ENCODE measurements at regions not wholly inside any gene's neighbourhood (a gene's known extent, or its start where the extent isn't known, plus 50 kb on each side); places are given as distances from the start of the nearest gene placed in this dataset.

DNA sequence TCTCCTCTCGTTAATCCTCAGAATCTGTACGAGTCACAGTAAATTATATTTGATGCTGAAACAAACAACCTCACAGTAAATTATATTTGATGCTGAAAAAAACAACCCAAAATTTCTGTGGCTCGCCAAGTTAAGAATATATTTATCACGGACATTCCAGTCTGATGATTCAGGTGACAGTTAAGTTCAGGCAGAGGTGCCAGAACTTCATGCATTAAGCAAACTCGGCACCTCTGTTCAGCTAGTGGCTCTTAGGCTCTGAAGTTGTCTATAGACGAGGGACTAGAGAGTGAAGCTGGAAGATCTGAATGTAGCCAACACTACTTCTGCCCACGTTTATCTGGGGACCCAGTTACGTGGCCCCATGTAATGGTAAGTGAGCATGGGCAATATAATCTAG lies 132.2 kb upstream of the AGA start:
- DNase-seq, result no peak

DNA sequence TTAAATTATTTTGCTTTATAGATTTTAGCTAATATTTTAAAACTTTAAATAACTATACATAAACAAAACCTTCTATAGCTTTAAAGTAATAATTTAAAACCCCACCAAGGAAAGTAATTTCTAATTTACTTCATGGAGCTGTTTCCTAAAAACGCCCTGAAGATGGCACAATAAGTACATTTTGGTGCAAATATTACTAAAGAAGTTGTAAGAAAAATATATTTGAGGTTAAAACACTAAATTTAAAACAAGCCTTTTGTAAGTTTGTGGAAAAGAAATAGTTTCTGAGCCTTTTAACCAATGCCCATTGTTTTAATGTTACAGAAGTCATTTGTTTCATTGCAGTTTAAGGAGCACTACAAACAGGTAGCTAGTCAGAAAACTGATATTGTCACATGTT lies 137.4 kb upstream of the AGA start:
- no peak for DNase-seq

- DNase-seq, result no peak
These were observed 140.8 kb upstream of the AGA start for GRCh38 chr4:177582992-177583391.

DNA sequence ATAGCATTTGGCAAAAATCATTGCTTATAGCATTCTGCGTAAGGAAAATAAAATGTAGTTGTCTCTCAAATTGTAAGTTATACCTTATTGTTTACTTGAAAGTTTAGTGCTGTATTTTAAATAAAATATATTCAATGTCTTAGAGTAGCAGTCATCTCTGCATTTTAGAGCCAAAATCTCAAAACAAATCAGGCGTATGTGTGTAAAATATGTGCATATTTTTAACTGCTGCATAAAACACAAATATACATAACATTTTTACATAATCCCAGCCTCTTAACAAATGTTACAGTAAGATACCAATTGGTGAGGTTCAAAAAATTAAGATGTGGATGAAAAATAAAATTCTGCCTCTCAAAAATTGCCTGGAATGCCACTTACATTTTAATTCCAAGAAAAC lies 145.8 kb upstream of the AGA start:
- DNase-seq, result no peak

- DNase-seq, result no peak
These were observed 153.1 kb upstream of the AGA start for GRCh38 chr4:177595386-177595785.

- DNase-seq, result no peak
These were observed 153.8 kb upstream of the AGA start for GRCh38 chr4:177596035-177596434.

DNA sequence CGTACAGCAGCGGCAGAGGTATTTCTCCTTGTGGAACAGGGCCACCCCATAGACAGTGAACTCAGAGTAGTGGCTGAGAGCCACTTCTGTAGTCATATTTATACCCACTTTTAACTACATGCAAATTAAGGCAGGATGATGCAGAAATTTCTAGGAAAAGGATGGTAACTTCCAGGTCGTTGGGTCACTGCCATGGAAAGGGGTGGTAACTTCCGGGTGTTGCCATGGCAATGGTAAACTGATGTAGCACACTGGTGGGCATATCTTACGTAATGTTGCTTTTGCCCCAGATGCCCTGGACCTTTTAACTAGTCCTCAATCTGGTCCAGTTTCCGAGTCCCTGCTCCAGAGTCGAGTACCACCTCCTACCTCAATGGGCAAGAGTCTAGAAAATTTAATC lies 154.8 kb upstream of the AGA start:
- DNase-seq, result no peak

GRCh38 chr4:177605252-177605651 lies 163.0 kb upstream of the AGA start:
- DNase-seq, result no peak

DNA sequence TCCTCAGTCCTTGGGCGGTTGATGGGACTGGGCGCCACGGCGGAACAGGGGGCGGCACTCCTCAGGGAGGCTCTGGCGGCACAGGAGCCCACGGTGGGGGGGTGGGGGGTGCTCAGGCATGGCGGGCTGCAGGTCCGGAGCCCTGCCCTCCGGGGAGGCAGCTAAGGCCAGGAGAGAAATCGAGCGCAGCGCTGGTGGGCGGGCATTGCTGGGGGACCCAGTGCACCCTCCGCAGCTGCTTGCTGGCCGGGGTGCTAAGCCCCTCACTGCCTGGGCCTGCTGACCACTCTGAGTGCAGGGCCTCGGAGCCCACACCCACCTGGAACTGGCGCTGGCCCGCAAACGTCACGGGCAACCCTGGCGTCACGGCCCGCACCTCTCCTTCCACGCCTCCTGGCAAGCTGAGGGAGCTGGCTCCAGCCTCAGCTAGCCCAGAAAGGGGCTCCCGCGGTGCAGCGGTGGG lies 164.9 kb upstream of the AGA start:
- no peak for DNase-seq

DNA sequence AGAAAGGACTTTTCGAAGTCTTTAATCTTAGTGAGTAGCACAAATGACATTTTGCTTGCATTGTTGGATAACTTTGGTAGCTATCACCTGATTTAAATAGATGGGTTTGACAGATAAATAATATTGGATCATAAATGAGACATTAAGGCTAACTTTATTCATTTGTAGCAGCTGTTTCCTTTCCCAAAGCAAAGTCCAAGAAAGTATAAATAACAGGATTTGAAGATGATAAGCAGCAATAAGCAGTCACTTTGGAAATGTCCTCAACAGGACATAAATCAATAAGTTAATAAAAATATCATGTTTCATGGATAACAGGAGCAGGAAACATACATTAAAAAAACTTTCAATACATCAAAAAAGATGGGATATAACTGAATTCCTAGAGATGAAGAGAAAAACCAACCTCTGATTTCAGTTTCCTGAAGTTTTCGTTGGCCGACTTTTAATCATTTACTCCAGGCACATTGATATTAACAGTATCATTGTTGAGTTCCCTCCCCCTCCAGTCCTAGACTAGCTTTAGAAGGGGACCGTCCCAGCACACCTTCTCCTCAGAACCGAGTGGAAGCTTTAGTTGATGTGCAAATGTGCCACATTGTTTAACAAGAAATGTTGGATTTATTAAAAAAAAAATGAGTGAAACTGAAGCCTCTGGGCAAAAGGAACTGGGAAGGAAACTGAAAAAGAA lies 169.9 kb upstream of the AGA start:
- no peak for DNase-seq

DNA sequence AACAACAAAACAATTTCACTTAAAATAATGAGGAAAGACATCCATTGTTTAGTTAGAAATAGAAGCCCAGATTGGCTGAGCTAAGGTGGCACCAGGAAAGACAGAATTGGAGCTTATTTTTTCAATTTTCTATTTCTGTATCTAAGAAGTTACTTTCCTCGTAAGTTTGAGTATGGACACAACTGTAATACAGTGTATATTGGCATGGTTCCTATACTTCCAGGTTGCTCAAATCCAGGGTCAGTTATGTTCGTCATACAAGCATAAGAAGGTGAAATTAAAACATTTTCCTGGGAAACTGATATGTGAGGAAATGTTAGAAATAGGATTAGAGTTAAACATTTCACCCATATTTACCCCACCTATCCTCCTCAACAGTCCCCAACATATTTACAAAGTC lies 170.4 kb upstream of the AGA start:
- no peak for DNase-seq

DNA sequence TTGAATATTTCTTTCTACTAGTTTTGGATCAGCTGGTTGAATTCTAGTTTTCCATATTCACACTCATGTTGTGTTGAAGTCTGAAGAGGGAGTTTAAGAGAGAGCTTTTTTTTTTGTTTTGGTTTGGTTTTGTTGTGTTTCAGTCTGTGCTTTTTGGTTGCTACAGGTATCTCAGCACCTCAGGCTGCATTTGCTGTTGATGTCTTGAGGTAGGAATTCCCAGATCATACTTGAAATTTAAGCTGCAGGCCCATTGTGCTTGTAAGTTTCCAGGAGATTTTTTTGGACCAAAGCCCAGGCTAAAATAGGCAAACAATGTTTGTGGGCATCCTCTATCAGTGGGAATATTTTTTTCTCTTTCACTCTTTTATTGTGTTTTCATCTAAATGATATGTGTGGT lies 190.2 kb upstream of the AGA start:
- no peak for DNase-seq

GRCh38 chr4:177638871-177639270 lies 196.6 kb upstream of the AGA start:
- DNase-seq, result no peak

DNA sequence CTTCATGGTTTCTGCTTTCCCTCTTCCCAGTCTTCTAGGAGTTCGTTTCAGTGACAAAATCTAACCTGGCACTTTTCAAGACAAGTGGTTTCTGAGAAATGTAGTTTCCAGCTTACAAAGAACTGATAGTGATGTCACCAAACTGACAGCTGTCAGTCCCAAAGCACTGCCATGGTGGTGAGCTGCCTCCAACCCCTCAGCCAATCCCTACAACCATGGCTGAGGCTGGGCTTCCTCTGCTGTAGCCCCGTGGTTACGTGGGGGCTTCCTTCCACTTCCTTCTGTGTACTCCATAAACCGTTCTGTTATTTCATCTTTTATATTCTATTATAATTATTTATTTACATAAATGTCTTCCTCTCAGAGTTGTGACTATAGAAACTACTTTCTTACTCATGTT lies 198.6 kb upstream of the AGA start:
- DNase-seq, result no peak

DNA sequence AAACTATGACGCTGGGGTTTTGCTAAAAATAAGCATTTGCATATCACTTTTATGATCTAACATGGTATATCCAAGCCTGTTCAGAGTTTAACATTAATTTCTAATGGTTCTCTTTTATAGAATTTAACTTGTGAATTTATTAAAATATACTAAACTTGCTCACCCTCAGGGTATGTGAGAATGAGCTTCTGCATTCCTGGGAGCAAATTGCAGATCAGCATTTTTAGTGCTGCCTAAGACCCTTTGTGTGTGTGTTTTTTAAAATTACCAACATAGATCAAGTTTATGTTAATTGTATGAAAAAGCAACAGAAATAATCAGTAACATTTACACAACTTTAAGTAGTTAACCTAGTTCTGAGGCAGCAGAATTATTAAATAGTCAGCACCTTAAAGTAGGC lies 218.0 kb upstream of the AGA start:
- DNase-seq, result no peak

DNA sequence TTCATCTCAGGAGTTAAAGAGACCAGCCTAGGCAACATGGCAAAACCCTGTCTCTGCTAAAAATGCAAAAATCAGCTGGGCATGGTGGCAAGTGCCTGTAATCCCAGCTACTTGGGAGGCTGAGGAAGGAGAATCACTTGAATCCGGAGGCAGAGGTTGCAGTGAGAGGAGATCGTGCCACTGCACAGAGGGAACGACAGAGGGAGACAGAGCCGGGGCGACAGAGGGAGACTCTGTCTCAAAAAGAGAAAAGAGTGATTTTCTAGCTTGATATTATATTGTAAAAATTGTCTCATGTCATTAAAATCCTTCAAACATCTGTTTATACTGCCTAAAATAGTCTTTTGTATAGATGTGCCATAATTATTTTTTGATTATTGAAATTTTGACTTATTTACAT lies 225.4 kb upstream of the AGA start:
- DNase-seq, result no peak

DNA sequence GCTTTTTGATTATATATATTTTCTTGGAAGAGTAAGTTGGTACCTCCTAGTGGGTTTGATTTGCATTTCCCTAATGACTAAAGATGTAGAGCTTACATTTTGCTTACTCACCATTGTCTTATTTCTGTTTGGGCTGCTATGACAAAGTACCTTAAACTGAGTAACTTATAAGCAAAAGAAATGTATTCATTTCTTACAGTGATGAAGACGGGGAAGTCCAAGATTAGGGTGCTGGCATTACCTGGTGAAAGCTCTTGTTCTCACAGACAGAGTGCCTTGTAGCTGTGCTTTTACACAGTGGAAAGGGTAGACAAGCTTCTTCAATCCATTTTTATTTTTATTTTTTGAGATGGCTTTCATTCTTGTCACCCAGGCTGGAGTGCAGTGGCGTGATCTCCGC lies 229.2 kb upstream of the AGA start:
- no peak for DNase-seq

DNA sequence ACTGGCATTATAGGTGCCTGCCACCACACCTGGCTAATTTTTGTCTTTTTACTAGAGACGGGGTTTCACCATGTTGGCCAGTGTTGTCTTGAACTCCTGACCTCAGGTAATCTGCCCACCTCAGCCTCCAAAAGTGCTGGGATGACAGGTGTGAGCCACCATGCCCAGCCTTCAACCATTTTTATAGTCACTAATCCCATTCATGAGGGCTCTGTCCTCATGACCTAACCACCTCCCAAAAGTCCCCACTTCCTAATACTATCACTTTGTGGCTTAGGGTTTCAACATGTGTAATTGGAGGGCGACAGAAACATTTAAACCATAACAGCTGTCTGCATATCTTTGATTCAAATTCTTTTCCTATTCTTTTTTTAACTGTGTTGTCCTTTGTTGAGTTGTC lies 229.6 kb upstream of the AGA start:
- no peak for DNase-seq

DNA sequence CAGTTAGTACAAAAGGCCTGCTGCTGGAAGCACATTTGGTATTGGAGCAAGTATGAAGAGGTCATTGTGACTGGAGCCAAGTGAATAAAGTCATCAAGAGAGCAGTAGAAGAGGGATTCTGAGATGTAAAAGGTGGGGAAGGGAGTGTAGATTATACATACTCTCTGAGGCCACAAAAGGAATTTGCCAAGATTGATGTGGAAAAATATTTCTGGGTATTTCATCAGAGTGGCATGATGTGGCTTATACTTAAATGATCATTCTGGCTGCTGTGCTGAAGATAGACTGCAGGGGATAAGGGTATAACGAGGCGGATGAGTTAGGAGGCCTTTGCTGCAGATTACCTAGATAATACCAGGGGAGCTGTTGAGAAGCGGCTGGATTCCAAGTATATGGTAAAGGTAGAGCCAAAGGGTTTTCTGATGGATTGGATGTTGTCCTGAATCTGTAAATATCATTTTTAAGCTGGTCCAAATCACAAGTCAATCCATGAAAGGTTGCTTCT lies 231.8 kb upstream of the AGA start:
- no peak for DNase-seq

- no peak for DNase-seq
These were observed 238.1 kb upstream of the AGA start for GRCh38 chr4:177680308-177680707.

- DNase-seq, result no peak
These were observed 239.7 kb upstream of the AGA start for GRCh38 chr4:177681902-177682301.

DNA sequence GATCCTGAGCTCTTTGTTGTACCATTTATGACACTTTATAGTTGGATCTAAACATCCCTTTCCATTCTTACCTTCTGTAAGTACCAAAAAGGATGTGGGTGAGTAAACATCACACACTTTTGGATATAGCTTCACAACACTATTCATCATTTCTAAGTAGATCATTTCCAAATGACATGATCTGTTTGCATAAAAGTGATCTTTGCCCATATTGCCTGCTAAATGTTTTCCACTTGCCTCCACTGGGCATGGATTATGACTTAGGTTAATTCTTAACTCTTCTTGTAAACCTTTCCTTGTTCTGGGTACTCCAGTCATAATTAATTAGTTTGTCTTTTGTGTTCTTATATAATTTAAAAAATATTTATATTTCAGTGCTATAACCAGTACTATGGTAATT lies 244.9 kb upstream of the AGA start:
- no peak for DNase-seq

- DNase-seq, result no peak
These were observed 250.7 kb upstream of the AGA start for GRCh38 chr4:177692907-177693306.

DNA sequence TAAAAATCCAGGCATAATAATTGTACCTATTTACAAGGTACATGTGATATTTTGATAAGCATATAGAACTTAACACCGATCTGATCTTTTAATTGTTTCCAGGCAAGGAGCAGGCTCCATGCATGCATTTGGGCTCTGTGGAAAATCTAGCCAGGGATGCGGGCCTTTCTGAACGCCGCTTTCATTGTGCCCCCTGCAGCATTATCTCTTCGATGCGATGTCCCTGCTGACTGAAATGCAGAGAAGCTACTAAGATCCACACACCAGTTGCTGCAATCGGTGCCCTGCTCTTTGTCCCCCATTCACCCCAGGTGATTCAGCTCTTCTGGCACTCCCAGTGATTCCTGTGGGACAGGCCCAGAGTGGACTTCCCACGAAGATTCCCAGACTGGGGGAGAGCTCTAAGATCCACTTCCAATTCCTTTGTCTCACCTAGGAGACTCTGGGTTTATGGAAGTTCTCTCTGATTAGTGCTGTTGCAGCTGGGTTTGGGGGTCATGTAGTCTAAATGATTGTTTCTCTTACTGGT lies 254.3 kb upstream of the AGA start:
- DNase-seq, result no peak
